Chondrocyte (in vitro differentiated cells): ENCODE measurements at regions not wholly inside any gene's neighbourhood (a gene's known extent, or its start where the extent isn't known, plus 50 kb on each side); places are given as distances from the start of the nearest gene placed in this dataset.

Source experiments
- DNase-seq: peaks from one replicate; pipeline ENCODE4 v3.0.0; 2021; ENCODE audit warnings: mixed read lengths, low spot score
- H3K27ac Mint-ChIP-seq: one replicate; pipeline ENCODE4 v1.8.0; 2021; ENCODE audit warnings: mild to moderate bottlenecking, moderate library complexity, mixed read lengths; ENCODE audit not compliant: unreplicated experiment
- H3K27me3 Mint-ChIP-seq: 2 replicates; pipeline ENCODE4 v1.8.0; 2021; ENCODE audit warnings: low read depth, mixed read lengths
- H3K36me3 Mint-ChIP-seq: 2 replicates; pipeline ENCODE4 v1.8.0; 2021; ENCODE audit warnings: low read depth, mixed read lengths
- H3K4me1 Mint-ChIP-seq: 2 replicates; pipeline ENCODE4 v1.8.0; 2021; ENCODE audit warnings: low read depth, mild to moderate bottlenecking, mixed read lengths
- H3K4me3 Mint-ChIP-seq: one replicate; pipeline ENCODE4 v1.8.0; 2021; ENCODE audit warnings: mild to moderate bottlenecking, moderate library complexity, mixed read lengths; ENCODE audit not compliant: unreplicated experiment
- H3K9me3 Mint-ChIP-seq: 2 replicates; pipeline ENCODE4 v1.8.0; 2021; ENCODE audit warnings: low read depth, mixed read lengths
- TF ChIP-seq, protein P1 (sequence below): fragments of 200-600 bp; sonication (generic); IDR thresholded peaks from 2 replicates; pipeline ENCODE4 v1.5.0; 2021; ENCODE audit warnings: antibody characterized with exemption, mild to moderate bottlenecking, moderate library complexity

- no peaks in the 10 kb centered on the region for H3K36me3 Mint-ChIP-seq
- H3K4me3 Mint-ChIP-seq, result no peak overlapping the region
- peaks cover 8% of the 10 kb centered on the region for H3K4me1 Mint-ChIP-seq
- no peaks in the 10 kb centered on the region for H3K27me3 Mint-ChIP-seq
- TF ChIP-seq, protein P1, sequence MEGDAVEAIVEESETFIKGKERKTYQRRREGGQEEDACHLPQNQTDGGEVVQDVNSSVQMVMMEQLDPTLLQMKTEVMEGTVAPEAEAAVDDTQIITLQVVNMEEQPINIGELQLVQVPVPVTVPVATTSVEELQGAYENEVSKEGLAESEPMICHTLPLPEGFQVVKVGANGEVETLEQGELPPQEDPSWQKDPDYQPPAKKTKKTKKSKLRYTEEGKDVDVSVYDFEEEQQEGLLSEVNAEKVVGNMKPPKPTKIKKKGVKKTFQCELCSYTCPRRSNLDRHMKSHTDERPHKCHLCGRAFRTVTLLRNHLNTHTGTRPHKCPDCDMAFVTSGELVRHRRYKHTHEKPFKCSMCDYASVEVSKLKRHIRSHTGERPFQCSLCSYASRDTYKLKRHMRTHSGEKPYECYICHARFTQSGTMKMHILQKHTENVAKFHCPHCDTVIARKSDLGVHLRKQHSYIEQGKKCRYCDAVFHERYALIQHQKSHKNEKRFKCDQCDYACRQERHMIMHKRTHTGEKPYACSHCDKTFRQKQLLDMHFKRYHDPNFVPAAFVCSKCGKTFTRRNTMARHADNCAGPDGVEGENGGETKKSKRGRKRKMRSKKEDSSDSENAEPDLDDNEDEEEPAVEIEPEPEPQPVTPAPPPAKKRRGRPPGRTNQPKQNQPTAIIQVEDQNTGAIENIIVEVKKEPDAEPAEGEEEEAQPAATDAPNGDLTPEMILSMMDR, result no peak
- no peak for DNase-seq
- no peak overlapping the region for H3K27ac Mint-ChIP-seq
- H3K9me3 Mint-ChIP-seq, result peaks cover 3% of the 10 kb centered on the region
These were observed 828.8 kb upstream of the SOX9 start for GRCh38 chr17:71292006-71292405.

DNA sequence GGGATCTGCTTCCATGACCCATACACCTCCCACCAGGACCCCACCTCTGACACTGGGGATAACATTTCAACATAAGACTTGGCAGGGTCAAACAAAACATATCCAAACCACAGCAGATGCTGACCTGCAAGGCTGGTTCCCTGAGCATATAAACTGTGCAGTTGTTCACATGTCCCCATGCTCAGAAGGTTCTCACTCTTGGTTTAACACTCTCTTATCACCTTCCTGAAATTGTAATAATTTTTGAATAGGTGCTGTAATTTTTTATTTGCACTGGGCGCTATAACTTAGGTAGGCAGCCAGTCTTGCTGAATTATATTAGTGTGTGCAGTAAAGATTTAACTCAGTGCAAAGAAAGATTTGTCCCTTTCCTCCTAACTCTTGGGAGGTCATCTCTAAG is 824.8 kb upstream of the SOX9 start:
- Mint-ChIP-seq H3K9me3 (no peaks in the 10 kb centered on the region), H3K4me1 (no peaks in the 10 kb centered on the region), H3K27me3 (no peaks in the 10 kb centered on the region), H3K36me3 (no peaks in the 10 kb centered on the region), H3K4me3 (no peak overlapping the region), H3K27ac (no peak overlapping the region)
- no peak for DNase-seq
- TF ChIP-seq, protein P1, result no peak

GRCh38 chr17:71301063-71301462 is 819.8 kb upstream of the SOX9 start:
- H3K36me3 Mint-ChIP-seq, result no peaks in the 10 kb centered on the region
- no peak overlapping the region for H3K27ac Mint-ChIP-seq
- H3K4me3 Mint-ChIP-seq, result no peak overlapping the region
- H3K4me1 Mint-ChIP-seq, result no peaks in the 10 kb centered on the region
- DNase-seq, result no peak
- H3K27me3 Mint-ChIP-seq, result no peaks in the 10 kb centered on the region
- TF ChIP-seq, protein P1, result no peak
- peaks cover 13% of the 10 kb centered on the region for H3K9me3 Mint-ChIP-seq

GRCh38 chr17:71302721-71303549 is 817.9 kb upstream of the SOX9 start:
- Mint-ChIP-seq H3K4me1 (no peaks in the 10 kb centered on the region), H3K27me3 (no peaks in the 10 kb centered on the region), H3K27ac (no peak overlapping the region), H3K4me3 (no peak overlapping the region), H3K9me3 (peaks cover 26% of the 10 kb centered on the region), H3K36me3 (peaks cover 1% of the 10 kb centered on the region)
- TF ChIP-seq, protein P1, result no peak
- DNase-seq, result no peak

- Mint-ChIP-seq H3K9me3 (peaks cover 38% of the 10 kb centered on the region), H3K27me3 (no peaks in the 10 kb centered on the region), H3K27ac (no peak overlapping the region), H3K4me3 (no peak overlapping the region), H3K36me3 (peaks cover 2% of the 10 kb centered on the region), H3K4me1 (no peaks in the 10 kb centered on the region)
- TF ChIP-seq, protein P1, result no peak
- no peak for DNase-seq
These were observed 816.2 kb upstream of the SOX9 start for GRCh38 chr17:71304498-71305158.
